Stimulated activated naive CD8-positive, alpha-beta T cell treated with anti-CD3 and anti-CD28 coated beads, Interleukin-15, amount 100 ng/mL, for 72 hours (primary cell): ENCODE measurements at regions not wholly inside any gene's neighbourhood (a gene's known extent, or its start where the extent isn't known, plus 50 kb on each side); places are given as distances from the start of the nearest gene placed in this dataset.

Experiments used
- ATAC-seq: fragments of 150-1000 bp; cut with Tn5 transposase; 2 replicates; pipeline ENCODE4 v1.10.0; 2021; ENCODE audit warnings: mild to moderate bottlenecking, moderate library complexity
- DNase-seq, 2 donors: peaks; one replicate each; pipeline ENCODE4 v3.0.0; 2021 to 2022
- H3K27ac Mint-ChIP-seq, 2 donors: one replicate each; pipeline ENCODE4 v1.8.0; 2022; ENCODE audit warnings: mild to moderate bottlenecking in 2 of 2, mixed read lengths in 2 of 2, moderate library complexity in 2 of 2
- H3K27me3 Mint-ChIP-seq: one replicate; pipeline ENCODE4 v1.8.0; 2022; ENCODE audit warnings: mixed read lengths
- H3K4me1 Mint-ChIP-seq: one replicate; pipeline ENCODE4 v1.8.0; 2022; ENCODE audit warnings: mild to moderate bottlenecking, mixed read lengths
- H3K4me3 Mint-ChIP-seq, 2 donors: one replicate each; pipeline ENCODE4 v1.8.0; 2022; ENCODE audit warnings: mild to moderate bottlenecking in 2 of 2, mixed read lengths in 2 of 2, moderate library complexity in 1 of 2
- H3K9me3 Mint-ChIP-seq, 2 donors: one replicate each; pipeline ENCODE4 v1.8.0; 2022; ENCODE audit warnings: mixed read lengths in 2 of 2

DNA sequence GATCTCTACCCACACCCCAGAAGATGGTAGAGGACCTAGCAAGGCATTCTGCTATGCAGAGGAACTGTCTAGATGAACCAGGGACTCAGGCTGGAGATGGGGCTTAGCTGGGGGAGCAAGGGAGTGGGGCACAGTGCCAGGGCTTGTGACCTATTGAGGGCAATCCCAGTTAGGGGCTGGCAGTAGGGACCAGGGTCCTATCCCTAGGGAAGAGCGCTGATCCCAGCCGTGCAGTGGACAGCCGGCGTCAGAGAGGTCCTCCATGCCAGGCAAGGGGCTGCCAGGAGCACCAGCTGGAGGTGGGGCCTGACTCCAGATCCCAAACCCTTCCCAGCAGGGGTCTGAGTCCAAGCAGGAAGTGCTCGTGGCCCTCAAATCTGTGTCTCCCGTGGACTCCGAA, 52.7 kb upstream of the NEURL1B start:
- ATAC-seq (no peak), DNase-seq (no peak)
- no peak overlapping the region for H3K4me3 Mint-ChIP-seq
- H3K9me3 Mint-ChIP-seq = no peaks in the 10 kb centered on the region
- no peak overlapping the region for H3K27ac Mint-ChIP-seq
- no peaks in the 10 kb centered on the region for H3K4me1 Mint-ChIP-seq
- H3K27me3 Mint-ChIP-seq = peaks cover 29% of the 10 kb centered on the region

DNA sequence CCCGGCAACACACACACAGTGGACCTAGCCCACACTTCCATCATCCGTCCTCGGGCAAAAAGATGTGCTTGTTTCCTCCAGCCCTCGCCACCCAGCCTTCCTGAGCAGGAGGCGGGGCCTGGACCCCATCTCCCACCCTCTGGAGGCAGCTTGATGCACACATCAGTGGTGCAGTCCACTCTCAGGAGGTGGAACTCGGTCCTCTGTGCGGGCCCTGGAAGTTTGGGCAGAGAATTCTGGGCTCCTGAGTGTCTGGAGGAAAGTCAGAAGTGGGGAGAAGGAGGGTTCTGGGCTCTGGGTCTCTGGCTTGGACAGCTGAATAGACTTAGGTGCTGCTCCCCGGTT, 54.0 kb upstream of the NEURL1B start:
- Mint-ChIP-seq H3K27ac (peak overlapping the region in 1 of 2 donors; percentile 48), H3K4me1 (no peaks in the 10 kb centered on the region), H3K9me3 (no peaks in the 10 kb centered on the region), H3K27me3 (peaks cover 41% of the 10 kb centered on the region), H3K4me3 (no peak overlapping the region)
- DNase-seq (no peak), ATAC-seq (no peak)

DNA sequence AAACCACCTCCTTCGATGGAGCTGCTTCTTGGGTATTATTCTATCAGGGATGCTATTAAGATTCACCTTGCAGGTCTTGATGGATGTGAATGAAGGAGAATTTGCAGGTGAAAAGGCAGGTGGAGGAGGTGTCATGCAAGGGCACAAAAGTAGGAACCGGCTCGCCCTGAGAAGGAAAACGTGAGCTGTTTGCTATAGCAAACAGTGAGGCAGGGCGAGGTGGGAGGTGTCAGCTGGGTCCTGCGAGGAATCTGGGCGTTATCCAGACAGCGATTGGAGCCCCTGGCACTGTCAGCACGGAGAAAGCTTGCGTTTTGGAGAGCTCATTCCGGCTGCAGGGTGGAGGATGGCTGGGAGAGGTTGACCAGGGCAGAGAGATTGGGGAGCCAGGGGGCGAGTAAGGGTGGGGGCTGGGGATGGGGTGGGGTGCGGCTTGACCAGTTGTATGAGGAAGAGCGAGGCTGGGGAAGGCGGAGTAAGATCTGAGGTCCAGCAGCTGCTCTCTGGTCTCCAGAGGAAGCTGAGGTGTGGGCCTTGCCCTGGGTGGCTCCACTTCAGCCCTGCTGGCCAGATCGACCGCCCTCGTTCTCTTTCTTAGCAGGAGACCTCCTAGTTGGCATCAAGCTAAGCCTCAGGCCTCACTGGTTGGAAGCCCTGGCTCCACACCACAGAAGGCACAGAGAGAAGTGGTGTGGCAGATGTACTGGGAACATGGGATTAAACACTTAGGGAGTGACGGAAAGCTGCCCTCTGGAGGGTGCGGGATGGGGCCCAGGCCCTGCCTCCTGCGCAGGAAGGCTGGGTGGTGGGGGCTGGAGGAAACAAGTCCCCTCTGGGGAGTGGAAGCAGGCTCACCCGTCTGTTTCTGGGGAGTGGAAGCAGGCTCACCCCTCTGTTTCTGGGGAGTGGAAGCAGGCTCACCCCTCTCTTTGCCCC, 54.7 kb upstream of the NEURL1B start:
- Mint-ChIP-seq H3K4me3 (no peak overlapping the region), H3K27me3 (peaks cover 41% of the 10 kb centered on the region), H3K4me1 (no peaks in the 10 kb centered on the region), H3K27ac (no peak overlapping the region), H3K9me3 (no peaks in the 10 kb centered on the region)
- ATAC-seq (no peak), DNase-seq (no peak)

DNA sequence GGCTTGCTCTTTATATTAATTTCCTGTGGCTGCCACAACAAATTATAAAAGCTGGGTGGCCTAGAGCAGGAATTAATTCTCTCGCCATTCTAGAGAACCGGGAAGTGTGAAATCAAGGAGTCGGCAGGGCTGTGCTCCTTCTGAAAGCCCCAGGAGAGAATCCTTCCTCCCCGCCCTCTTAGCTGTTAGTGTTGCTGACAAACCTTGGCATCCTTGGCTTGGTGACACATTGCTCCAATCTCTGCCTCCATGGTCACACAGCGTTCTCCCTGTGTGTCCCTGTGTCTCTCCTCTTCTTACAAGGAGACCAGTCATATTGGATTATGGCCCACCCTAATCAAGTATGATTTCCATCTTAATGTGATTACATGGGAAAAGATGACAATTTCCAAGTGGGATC, 55.9 kb upstream of the NEURL1B start:
- Mint-ChIP-seq H3K27ac (no peak overlapping the region), H3K4me3 (no peak overlapping the region), H3K4me1 (no peaks in the 10 kb centered on the region), H3K27me3 (peaks cover 41% of the 10 kb centered on the region), H3K9me3 (no peaks in the 10 kb centered on the region)
- DNase-seq (no peak), ATAC-seq (no peak)

DNA sequence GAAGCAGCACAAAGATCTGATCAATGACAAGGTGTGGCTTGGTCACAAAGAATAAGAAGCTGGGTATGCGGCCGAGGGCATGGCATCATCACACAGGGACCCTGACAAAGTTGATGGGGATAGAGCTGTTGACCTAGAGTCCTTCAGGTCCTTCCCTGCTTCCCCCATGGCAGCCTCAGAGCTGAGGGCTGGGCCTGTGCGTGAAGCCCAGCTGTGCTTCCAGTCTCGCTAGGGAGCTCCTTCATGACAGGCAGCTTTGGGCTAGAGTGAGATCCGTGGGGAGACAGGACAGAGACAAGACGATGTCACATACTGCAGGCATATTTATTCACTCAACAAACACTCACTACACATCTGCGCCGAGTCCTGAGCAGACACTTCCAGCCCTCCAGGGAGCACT, 56.4 kb upstream of the NEURL1B start:
- no peaks in the 10 kb centered on the region for H3K4me1 Mint-ChIP-seq
- no peak overlapping the region for H3K27ac Mint-ChIP-seq
- DNase-seq (no peak), ATAC-seq (no peak)
- H3K9me3 Mint-ChIP-seq = no peaks in the 10 kb centered on the region
- H3K27me3 Mint-ChIP-seq = peaks cover 41% of the 10 kb centered on the region
- no peak overlapping the region for H3K4me3 Mint-ChIP-seq

DNA sequence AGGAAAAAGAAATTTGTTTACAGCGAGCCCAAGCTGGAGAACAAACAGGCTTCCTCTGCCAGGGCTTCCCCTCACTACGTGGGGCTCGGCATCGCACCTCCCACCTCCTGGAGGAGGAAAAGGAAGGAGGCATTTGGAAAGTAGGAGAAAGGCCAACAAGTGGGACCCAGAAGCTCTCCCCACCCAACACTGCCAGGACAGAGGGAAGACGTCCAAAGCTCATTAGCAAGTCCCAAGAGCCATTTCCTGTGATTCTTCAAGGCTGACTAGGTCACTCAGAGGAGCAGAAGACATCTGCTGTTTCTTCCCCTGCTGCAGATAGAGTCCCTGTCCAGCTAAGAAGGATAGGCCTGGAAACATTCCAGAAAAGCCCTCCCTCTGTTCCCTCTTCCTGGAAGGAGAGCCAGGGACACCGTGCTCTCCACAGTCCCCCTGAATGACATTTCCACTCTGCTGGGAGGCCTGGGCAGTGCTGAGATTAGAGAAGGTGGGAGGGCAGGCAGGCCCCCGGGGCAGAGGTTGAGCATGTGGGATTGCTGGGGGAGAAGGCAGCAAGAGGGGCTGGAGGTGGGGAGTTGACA, 57.0 kb upstream of the NEURL1B start:
- Mint-ChIP-seq H3K27ac (peak overlapping the region in 1 of 2 donors; percentile 29), H3K4me1 (no peaks in the 10 kb centered on the region), H3K4me3 (no peak overlapping the region), H3K9me3 (no peaks in the 10 kb centered on the region), H3K27me3 (peaks cover 41% of the 10 kb centered on the region)
- ATAC-seq = no peak
- DNase-seq = no peak

DNA sequence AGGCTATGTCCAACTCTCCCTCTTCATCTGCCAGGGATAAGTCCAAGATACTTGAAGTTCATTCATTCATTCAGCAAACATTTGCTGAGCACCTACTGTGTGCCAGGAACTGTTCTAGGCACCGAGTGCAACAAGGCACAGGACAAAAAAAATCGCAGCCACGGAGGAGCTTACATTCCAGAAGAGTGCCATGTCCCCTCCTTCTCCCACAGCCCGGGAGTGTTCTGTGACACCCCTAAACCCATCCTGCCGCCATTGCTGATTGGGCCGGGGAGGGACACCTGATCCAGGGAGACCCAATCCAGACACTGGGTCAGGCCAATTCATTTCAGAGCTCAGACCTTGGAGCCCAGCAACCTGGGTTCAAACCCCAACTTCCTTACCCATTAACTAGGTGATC, 58.1 kb upstream of the NEURL1B start:
- H3K4me3 Mint-ChIP-seq = no peak overlapping the region
- H3K9me3 Mint-ChIP-seq = no peaks in the 10 kb centered on the region
- no peaks in the 10 kb centered on the region for H3K4me1 Mint-ChIP-seq
- no peak overlapping the region for H3K27ac Mint-ChIP-seq
- H3K27me3 Mint-ChIP-seq = peaks cover 41% of the 10 kb centered on the region
- DNase-seq (no peak), ATAC-seq (no peak)

DNA sequence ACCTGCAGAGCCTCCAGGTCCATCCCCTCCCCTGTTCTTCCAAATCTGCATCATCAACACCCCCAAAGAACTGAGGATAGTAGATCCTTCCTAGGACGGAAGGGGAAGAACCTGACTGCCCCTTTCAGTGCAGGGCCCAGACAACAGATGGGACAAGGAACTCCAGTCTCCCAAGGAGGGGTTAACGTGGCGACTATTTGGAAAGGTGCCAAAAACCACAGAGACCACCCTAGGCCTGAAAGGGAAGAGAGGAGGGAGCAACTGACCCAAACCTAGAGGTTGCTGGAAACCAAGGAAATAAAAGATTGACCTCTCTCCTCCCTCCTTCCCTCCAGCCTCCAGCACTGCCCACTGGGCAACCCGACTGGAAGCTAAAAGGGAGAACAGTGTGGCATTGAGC, 59.7 kb upstream of the NEURL1B start:
- ATAC-seq = no peak
- DNase-seq = no peak
- Mint-ChIP-seq H3K9me3 (no peaks in the 10 kb centered on the region), H3K4me1 (no peaks in the 10 kb centered on the region), H3K27me3 (peaks cover 31% of the 10 kb centered on the region), H3K4me3 (no peak overlapping the region), H3K27ac (peak overlapping the region in 1 of 2 donors; percentile 68)

DNA sequence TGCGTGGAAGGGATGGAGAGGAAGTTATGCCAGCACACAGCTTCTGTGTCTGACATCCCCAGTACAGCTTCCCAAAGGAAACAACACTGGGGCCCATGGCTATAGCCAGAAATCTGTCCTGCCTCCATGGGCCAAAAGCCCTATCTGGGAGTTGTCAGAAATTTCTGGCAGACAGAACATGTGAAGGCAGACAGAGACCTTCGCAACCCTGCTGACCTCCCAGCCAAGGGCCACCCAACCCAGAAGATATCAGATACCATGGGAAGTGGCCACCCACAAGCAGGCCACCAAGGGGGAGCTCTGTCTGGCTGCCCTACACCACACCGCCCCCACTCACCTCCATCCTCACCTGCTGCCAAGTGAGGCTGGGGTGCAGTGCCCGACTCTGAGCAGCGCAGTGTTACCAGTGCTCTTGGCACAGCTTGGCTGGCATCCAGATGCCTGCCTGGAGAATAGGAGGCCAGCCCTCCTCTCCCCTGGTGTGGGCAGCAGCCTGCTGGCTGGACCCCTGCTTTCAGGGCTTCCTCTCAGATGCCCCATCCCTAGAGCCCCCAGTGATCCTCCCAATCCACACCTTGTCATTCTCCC, 61.6 kb upstream of the NEURL1B start:
- Mint-ChIP-seq H3K4me3 (no peak overlapping the region), H3K9me3 (no peaks in the 10 kb centered on the region), H3K27me3 (peaks cover 23% of the 10 kb centered on the region), H3K4me1 (no peaks in the 10 kb centered on the region), H3K27ac (no peak overlapping the region)
- ATAC-seq = no peak
- DNase-seq = no peak

DNA sequence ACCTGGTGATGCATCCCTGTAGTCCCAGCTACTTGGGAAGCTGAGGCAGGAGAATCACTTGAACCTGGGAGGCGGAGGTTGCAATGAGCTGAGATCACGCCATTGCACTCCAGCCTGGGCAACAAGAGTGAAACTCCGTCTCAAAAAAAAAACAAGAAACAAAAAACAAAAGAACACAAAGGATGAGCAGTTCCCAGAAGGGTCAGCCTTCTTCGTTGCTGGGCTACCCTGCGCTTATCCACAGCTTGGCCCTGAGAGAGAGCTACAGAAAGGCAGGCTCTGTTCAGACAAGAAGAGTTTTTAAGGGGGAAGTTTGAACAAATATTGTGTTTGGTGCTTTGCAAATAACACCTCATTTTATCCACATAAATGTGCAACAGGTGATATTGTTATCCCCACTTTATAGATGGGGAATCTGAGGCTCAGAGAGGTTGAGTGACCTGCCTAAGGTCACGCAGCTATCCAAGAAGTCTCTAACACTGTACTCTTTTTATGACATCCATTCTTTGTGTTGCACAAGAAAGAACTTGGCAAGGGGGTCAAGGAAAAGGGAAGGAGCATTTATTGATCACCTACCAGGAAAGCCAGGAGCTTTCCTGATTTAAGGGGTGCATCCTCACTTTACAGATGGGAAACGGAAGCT, 63.7 kb upstream of the NEURL1B start:
- Mint-ChIP-seq H3K27me3 (peaks cover 2% of the 10 kb centered on the region), H3K4me3 (no peak overlapping the region), H3K27ac (peak overlapping the region in 1 of 2 donors; percentile 2), H3K4me1 (no peaks in the 10 kb centered on the region), H3K9me3 (no peaks in the 10 kb centered on the region)
- ATAC-seq (no peak), DNase-seq (no peak)

DNA sequence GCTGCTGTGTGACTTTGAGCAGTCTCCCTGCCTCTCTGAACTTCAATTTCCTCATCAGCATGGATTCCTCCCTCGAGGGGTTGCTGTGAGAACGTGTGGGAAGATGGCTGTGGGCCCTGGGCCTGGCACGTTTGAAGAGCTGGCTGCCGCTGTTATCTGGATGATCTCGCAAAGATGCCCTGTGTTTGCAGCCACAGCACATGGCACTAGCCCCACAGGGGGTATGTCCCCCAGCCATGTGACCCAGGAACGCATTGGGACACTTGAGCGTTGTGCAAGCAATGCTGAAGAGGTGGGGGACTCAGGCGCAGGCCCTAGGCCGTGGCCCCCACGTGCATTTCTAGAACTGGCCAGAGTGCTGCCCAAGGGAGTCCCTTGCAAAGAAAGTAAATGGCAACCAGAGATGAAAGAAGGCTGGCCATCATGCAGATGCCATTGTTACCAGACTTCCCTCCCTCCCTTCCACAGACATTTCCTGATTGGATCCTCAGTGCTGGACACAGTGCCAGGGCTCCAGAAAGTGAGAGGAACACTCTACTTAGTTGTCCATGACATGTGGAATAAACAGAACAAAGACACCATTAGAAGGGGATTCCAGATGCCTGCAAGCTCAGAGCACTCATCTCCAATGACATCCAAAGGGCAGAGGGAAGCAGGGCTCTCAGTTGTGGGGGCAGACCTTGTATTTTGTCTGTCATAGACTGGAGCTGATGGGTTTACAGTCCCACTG, 65.1 kb upstream of the NEURL1B start:
- Mint-ChIP-seq H3K27me3 (no peaks in the 10 kb centered on the region), H3K9me3 (no peaks in the 10 kb centered on the region), H3K4me3 (no peak overlapping the region), H3K4me1 (no peaks in the 10 kb centered on the region), H3K27ac (no peak overlapping the region)
- ATAC-seq (no peak), DNase-seq (no peak)

DNA sequence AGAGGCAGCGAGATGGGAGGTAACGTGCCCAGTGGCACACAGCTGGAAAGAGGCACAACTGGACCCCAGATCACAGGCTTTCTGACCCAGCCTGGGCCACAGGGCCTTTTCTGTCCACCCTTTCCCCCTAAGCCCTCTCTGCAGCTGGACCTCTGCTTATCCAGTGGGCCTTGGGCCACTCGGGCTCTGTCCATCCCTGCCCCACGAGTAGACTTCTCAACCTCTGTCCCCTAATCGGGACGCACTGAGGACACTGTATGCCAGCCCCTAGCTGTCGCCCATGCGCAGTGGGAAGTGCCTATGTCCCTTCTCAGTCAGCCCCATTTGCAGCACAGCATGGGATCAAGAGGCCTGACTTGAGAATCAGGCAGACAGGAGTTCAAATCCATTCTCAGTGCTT, 65.6 kb upstream of the NEURL1B start:
- DNase-seq = no peak
- H3K27me3 Mint-ChIP-seq = no peaks in the 10 kb centered on the region
- no peak overlapping the region for H3K27ac Mint-ChIP-seq

DNA sequence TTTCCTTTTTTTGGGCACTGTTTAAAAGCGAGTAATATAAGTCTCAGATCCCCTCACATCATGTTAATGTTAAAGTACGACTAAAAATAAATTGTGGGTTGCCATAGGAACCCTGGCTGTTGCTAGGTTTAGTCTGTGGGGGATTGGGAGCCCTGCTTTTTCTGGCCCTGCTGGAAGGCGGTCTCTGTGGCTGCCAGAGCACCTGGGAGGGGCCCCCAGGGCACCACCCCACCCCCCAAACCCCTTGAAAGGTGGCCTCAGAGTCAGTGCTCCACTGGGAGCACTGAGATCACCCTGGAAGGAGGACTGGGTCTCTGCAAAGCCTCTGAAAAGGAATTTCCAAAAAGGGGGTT, 66.2 kb upstream of the NEURL1B start:
- Mint-ChIP-seq H3K4me3 (no peak overlapping the region), H3K4me1 (no peaks in the 10 kb centered on the region), H3K27ac (peak overlapping the region in 1 of 2 donors; percentile 56), H3K9me3 (no peaks in the 10 kb centered on the region), H3K27me3 (no peaks in the 10 kb centered on the region)
- no peak for ATAC-seq
- DNase-seq = no peak

More for the DNA sequence above, 65.6 kb upstream of the NEURL1B start:
- ATAC-seq = no peak
- Mint-ChIP-seq H3K4me1 (no peaks in the 10 kb centered on the region), H3K4me3 (no peak overlapping the region), H3K9me3 (no peaks in the 10 kb centered on the region)

DNA sequence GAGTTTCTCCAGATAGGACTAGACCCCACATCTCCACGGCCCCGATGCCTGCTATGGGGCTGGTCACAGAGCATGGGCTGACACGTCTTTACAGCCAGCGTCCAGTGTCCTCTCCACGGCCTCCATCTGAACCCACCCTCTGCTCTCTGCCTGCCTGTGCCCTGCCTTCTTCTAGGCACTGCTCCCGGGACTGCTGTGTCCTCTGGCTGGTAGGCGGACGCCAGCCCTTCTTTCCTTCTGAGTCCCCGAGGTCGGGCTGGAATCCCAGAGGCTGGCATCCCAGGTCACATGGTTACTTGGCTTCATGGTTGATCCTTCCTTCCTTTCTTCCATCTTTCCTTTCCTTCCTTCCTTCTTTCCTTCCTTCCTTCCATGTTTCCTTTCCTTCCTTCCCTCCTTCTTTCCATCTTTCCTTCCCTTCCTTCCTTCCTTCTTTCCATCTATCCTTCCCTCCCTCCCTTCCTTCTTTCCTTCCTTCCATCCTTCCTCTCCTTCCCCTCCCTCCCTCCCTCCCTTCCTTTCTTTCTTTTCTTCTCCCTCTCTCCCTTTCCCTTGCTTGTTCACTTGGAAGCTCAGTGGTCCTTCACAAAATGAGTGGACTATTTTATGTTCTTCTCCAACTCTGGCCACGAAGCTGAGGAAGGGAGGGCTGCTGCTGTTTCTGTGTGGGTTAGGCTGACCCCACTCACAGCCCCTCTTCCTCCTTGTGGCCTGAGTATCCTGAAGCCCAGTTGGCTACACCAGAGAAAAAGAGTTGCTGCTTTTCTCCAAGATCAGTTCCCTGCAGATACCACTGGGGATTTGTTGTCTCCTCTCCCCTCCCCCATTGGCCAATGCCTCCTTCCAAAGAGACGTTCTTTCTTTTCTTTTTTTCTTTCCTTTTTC, 66.8 kb upstream of the NEURL1B start:
- ATAC-seq = no peak
- Mint-ChIP-seq H3K27me3 (no peaks in the 10 kb centered on the region), H3K9me3 (no peaks in the 10 kb centered on the region)

More for the DNA sequence above, 66.8 kb upstream of the NEURL1B start:
- H3K4me3 Mint-ChIP-seq = no peak overlapping the region
- no peaks in the 10 kb centered on the region for H3K4me1 Mint-ChIP-seq
- DNase-seq = no peak
- H3K27ac Mint-ChIP-seq = no peak overlapping the region
